ENCODE measurements at regions not wholly inside any gene's neighbourhood (a gene's known extent, or its start where the extent isn't known, plus 50 kb on each side); places are given as distances from the start of the nearest gene placed in this dataset.

- intact Hi-C loops (cut with micrococcal nuclease; ENCODE audit: unreplicated experiment), result no loop called here
- Histone ChIP-seq H3K4me3 (ENCODE audit: low read depth, low read length, poor library complexity, severe bottlenecking) (no peak overlapping the region), H3K4me1 (ENCODE audit: insufficient read depth, low read length, poor library complexity, severe bottlenecking) (no peaks in the 10 kb centered on the region), H3K27ac (ENCODE audit: low read depth, low read length, poor library complexity, severe bottlenecking) (no peak overlapping the region), H3K27me3 (replicated peaks; ENCODE audit: insufficient read depth, low read depth, low read length, poor library complexity) (no peaks in the 10 kb centered on the region), H3K36me3 (ENCODE audit: insufficient read depth, low read length, poor library complexity, severe bottlenecking) (no peaks in the 10 kb centered on the region), H3K9me3 (ENCODE audit: low read depth, low read length, poor library complexity, severe bottlenecking) (no peaks in the 10 kb centered on the region)
- POLR2A ChIA-PET (ENCODE audit: low non-redundant PET), result no interaction called here
- TF ChIP-seq, protein P1, sequence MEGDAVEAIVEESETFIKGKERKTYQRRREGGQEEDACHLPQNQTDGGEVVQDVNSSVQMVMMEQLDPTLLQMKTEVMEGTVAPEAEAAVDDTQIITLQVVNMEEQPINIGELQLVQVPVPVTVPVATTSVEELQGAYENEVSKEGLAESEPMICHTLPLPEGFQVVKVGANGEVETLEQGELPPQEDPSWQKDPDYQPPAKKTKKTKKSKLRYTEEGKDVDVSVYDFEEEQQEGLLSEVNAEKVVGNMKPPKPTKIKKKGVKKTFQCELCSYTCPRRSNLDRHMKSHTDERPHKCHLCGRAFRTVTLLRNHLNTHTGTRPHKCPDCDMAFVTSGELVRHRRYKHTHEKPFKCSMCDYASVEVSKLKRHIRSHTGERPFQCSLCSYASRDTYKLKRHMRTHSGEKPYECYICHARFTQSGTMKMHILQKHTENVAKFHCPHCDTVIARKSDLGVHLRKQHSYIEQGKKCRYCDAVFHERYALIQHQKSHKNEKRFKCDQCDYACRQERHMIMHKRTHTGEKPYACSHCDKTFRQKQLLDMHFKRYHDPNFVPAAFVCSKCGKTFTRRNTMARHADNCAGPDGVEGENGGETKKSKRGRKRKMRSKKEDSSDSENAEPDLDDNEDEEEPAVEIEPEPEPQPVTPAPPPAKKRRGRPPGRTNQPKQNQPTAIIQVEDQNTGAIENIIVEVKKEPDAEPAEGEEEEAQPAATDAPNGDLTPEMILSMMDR (conservative IDR thresholded peaks at IDR 0.05; ENCODE audit: low read depth, low read length), result no peak
- TF ChIP-seq EZH2 (IDR thresholded peaks at IDR 0.05; ENCODE audit: borderline replicate concordance, low read depth, low read length, poor library complexity, severe bottlenecking), result no peak
- BruUV-seq (replicated peaks), result no TSS peak
- DNase-seq (ENCODE audit: low spot score), result no peak
- CTCF ChIA-PET, result no interaction called here
Observed at GRCh38 chr2:41576423-41576822, 471.4 kb upstream of the PKDCC start.

DNA sequence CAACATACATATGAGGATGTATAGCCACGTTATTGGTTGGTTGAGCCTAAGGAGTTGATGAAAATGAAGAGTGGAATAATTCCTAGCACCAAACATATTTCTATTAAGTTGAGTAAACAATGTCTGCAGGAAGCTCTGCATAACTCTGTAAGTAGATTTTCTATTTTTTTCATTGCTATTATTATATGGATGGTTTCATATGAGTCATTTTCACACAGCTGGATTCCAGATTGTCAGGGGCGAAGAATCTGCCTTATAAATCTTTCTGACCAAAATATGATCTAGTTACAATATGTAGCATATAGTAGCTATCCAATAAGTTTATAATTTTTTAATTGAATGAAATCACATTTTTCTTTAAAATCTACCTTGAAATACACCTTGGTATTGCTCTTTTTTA is 468.0 kb upstream of the PKDCC start:
- peak; percentile 13 for DNase-seq (ENCODE audit: low spot score)
- Histone ChIP-seq H3K4me1 (ENCODE audit: insufficient read depth, low read length, poor library complexity, severe bottlenecking) (no peaks in the 10 kb centered on the region), H3K27ac (ENCODE audit: low read depth, low read length, poor library complexity, severe bottlenecking) (no peak overlapping the region), H3K27me3 (replicated peaks; ENCODE audit: insufficient read depth, low read depth, low read length, poor library complexity) (no peaks in the 10 kb centered on the region), H3K9me3 (ENCODE audit: low read depth, low read length, poor library complexity, severe bottlenecking) (peaks cover 4% of the 10 kb centered on the region), H3K4me3 (ENCODE audit: low read depth, low read length, poor library complexity, severe bottlenecking) (no peak overlapping the region), H3K36me3 (ENCODE audit: insufficient read depth, low read length, poor library complexity, severe bottlenecking) (no peaks in the 10 kb centered on the region)
- BruUV-seq (replicated peaks), result no TSS peak
- intact Hi-C loops (cut with micrococcal nuclease; ENCODE audit: unreplicated experiment), result no loop called here
- no peak for TF ChIP-seq EZH2 (IDR thresholded peaks at IDR 0.05; ENCODE audit: borderline replicate concordance, low read depth, low read length, poor library complexity, severe bottlenecking)
- TF ChIP-seq, protein P1 (conservative IDR thresholded peaks at IDR 0.05; ENCODE audit: low read depth, low read length), result no peak
- ChIA-PET POLR2A (ENCODE audit: low non-redundant PET) (no interaction called here), CTCF (no interaction called here)

GRCh38 chr2:41580806-41581205 is 467.0 kb upstream of the PKDCC start:
- H3K9me3 ChIP-seq (ENCODE audit: low read depth, low read length, poor library complexity, severe bottlenecking), result peaks cover 4% of the 10 kb centered on the region
- H3K27me3 ChIP-seq (replicated peaks; ENCODE audit: insufficient read depth, low read depth, low read length, poor library complexity), result no peaks in the 10 kb centered on the region
- CTCF ChIA-PET, result no interaction called here
- no peaks in the 10 kb centered on the region for H3K4me1 ChIP-seq (ENCODE audit: insufficient read depth, low read length, poor library complexity, severe bottlenecking)
- H3K36me3 ChIP-seq (ENCODE audit: insufficient read depth, low read length, poor library complexity, severe bottlenecking), result no peaks in the 10 kb centered on the region
- no TSS peak for BruUV-seq (replicated peaks)
- no peak for TF ChIP-seq EZH2 (IDR thresholded peaks at IDR 0.05; ENCODE audit: borderline replicate concordance, low read depth, low read length, poor library complexity, severe bottlenecking)
- TF ChIP-seq, protein P1 (conservative IDR thresholded peaks at IDR 0.05; ENCODE audit: low read depth, low read length), result no peak
- H3K27ac ChIP-seq (ENCODE audit: low read depth, low read length, poor library complexity, severe bottlenecking), result no peak overlapping the region
- POLR2A ChIA-PET (ENCODE audit: low non-redundant PET), result no interaction called here
- intact Hi-C loops (cut with micrococcal nuclease; ENCODE audit: unreplicated experiment), result no loop called here
- no peak overlapping the region for H3K4me3 ChIP-seq (ENCODE audit: low read depth, low read length, poor library complexity, severe bottlenecking)
- DNase-seq (ENCODE audit: low spot score), result no peak

Data from A673 (cell line).